Mucosa of descending colon (tissue), 3 donors: ENCODE measurements at regions not wholly inside any gene's neighbourhood (a gene's known extent, or its start where the extent isn't known, plus 50 kb on each side); places are given as distances from the start of the nearest gene placed in this dataset.

Source experiments
- ATAC-seq: fragments of 200-7000 bp; cut with Tn5 transposase; one replicate; pipeline ENCODE4 v1.9.1; 2020; ENCODE audit warnings: mild to moderate bottlenecking, moderate library complexity
- DNase-seq, 3 donors: peaks; one replicate each; pipeline ENCODE4 v3.0.0-alpha.2; 2020
- H3K36me3 ChIP-seq: fragments of 200-600 bp; one replicate; pipeline ENCODE4 v1.8.0; 2021; ENCODE audit warnings: low read depth, mild to moderate bottlenecking
- H3K4me1 ChIP-seq: fragments of 200-600 bp; one replicate; pipeline ENCODE4 v1.8.0; 2021; ENCODE audit warnings: low read depth, mild to moderate bottlenecking
- H3K4me3 ChIP-seq: fragments of 200-600 bp; one replicate; pipeline ENCODE4 v1.8.0; 2021; ENCODE audit warnings: mild to moderate bottlenecking
- H3K9me3 ChIP-seq: fragments of 200-600 bp; one replicate; pipeline ENCODE4 v1.8.0; 2021; ENCODE audit warnings: mild to moderate bottlenecking
- intact Hi-C, 2 donors: fragments of 100-400 bp; cut with DNase I in 1 of 2; cut with micrococcal nuclease in 1 of 2; formaldehyde crosslinking; loops; one replicate each; pipeline versions ENCODE4 v1.11.0 to v1.11.1; 2022; cut with DNase I, micrococcal nuclease
- TF ChIP-seq, protein P1 (sequence below): fragments of 200-600 bp; IDR thresholded peaks from one replicate; pipeline ENCODE4 v1.8.0; 2022; ENCODE audit warnings: antibody characterized with exemption, mild to moderate bottlenecking
- donor health status: DM: no; HTN: no; CAD: no; lungs with moderate emphysema.
- donor health status: DM: no; HTN: no; CAD: no.
- donor health status: DM: no; HTN: yes; CAD: no.

DNA sequence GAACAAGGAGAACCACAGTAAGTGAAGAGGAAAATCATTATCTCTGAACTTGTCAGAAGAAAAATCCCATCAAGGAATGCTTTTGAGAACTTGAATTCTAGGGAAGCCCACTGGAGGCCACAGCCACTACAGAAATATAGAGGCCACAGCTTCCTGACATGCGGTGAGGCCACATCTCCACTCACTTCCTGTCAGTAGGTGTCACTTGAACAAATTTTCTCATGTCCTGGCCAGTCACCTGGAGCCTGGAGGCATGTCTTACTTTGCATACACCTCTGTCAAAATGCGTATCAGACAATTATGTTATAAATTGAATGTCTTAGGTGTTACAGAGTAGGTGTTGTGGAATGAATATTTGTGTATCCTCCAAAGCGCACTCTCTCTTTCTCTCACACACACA lies 370.3 kb downstream of the DAD1 start:
- no peak for ATAC-seq
- no peak for DNase-seq
- Histone ChIP-seq H3K4me3 (no peak overlapping the region), H3K4me1 (no peaks in the 10 kb centered on the region), H3K36me3 (no peaks in the 10 kb centered on the region), H3K9me3 (no peaks in the 10 kb centered on the region)
- intact Hi-C loops: no loop called here
- TF ChIP-seq, protein P1, sequence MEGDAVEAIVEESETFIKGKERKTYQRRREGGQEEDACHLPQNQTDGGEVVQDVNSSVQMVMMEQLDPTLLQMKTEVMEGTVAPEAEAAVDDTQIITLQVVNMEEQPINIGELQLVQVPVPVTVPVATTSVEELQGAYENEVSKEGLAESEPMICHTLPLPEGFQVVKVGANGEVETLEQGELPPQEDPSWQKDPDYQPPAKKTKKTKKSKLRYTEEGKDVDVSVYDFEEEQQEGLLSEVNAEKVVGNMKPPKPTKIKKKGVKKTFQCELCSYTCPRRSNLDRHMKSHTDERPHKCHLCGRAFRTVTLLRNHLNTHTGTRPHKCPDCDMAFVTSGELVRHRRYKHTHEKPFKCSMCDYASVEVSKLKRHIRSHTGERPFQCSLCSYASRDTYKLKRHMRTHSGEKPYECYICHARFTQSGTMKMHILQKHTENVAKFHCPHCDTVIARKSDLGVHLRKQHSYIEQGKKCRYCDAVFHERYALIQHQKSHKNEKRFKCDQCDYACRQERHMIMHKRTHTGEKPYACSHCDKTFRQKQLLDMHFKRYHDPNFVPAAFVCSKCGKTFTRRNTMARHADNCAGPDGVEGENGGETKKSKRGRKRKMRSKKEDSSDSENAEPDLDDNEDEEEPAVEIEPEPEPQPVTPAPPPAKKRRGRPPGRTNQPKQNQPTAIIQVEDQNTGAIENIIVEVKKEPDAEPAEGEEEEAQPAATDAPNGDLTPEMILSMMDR: no peak

DNA sequence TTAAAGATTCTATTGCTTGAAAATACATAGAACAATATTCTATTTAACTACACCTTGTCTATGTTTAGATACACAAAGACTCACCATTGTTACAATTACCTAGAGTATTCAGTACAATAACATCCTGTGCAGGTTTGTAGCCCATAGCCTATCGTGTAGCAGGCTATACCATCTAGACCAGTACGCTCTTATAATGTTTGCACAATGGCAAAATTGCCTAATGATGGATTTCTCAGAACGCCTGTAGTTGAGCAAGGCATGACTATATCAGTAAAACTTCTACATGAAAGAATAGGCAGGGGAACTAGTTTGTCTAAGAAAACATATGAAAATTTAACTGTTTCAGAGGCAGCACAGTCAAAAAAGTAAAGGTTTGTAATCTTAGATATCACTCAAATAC lies 375.9 kb downstream of the DAD1 start:
- intact Hi-C loops: no loop called here
- no peak for DNase-seq
- H3K36me3 ChIP-seq: no peaks in the 10 kb centered on the region
- no peaks in the 10 kb centered on the region for H3K9me3 ChIP-seq
- ATAC-seq: no peak
- H3K4me1 ChIP-seq: no peaks in the 10 kb centered on the region
- TF ChIP-seq, protein P1: no peak
- H3K4me3 ChIP-seq: no peak overlapping the region

DNA sequence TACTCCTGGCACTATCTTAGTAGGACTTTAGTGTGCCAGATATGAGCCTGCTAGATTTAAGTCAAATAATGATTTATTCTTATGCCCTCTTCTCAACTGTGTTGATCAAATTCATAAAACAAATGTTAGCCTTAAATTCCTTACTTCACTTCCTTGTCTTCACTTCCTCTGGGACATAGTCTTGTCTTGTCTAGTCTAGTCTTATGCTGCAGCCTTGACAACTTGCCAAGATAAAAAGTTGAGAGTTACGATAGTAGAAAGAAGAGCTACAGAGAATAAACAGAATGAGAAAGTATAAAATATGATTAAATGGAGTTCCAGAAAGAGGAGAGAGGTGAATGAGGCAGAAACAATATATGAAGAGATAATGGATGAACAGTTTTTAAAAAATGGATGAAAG lies 378.1 kb downstream of the DAD1 start:
- ATAC-seq (no peak), DNase-seq (no peak)
- TF ChIP-seq, protein P1: no peak
- Histone ChIP-seq H3K4me3 (no peak overlapping the region), H3K9me3 (no peaks in the 10 kb centered on the region), H3K36me3 (no peaks in the 10 kb centered on the region), H3K4me1 (no peaks in the 10 kb centered on the region)
- intact Hi-C loops: no loop called here

DNA sequence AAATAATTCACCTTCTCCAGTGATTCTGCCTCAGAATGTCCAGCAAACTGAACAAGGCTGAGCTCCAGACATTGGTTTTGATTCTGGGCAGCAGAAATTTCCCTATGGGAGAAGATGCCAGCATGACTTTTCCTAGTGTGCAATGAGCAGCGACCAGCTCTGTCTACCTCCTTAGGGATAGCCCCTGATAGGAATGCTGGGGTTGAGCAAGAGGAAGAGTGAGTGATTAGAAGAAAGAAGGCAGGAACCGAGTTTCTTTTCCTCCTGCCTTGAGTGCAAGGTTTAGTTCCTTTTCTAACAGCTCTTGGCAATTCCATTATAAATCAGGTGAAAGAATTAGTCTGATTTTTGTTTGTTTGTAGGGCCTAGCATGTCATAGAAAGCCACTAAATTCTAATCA lies 379.0 kb downstream of the DAD1 start:
- TF ChIP-seq, protein P1: no peak

GRCh38 chr14:22203036-22203435 lies 386.0 kb downstream of the DAD1 start:
- TF ChIP-seq, protein P1: no peak
- no peak for DNase-seq
- Histone ChIP-seq H3K4me1 (no peaks in the 10 kb centered on the region), H3K4me3 (no peak overlapping the region), H3K36me3 (no peaks in the 10 kb centered on the region), H3K9me3 (no peaks in the 10 kb centered on the region)
- ATAC-seq: no peak
- intact Hi-C loops: no loop called here

More for the DNA sequence above, 379.0 kb downstream of the DAD1 start:
- DNase-seq (no peak), ATAC-seq (no peak)
- no peak overlapping the region for H3K4me3 ChIP-seq
- H3K4me1 ChIP-seq: no peaks in the 10 kb centered on the region
- intact Hi-C loops: no loop called here
- no peaks in the 10 kb centered on the region for H3K9me3 ChIP-seq
- no peaks in the 10 kb centered on the region for H3K36me3 ChIP-seq

DNA sequence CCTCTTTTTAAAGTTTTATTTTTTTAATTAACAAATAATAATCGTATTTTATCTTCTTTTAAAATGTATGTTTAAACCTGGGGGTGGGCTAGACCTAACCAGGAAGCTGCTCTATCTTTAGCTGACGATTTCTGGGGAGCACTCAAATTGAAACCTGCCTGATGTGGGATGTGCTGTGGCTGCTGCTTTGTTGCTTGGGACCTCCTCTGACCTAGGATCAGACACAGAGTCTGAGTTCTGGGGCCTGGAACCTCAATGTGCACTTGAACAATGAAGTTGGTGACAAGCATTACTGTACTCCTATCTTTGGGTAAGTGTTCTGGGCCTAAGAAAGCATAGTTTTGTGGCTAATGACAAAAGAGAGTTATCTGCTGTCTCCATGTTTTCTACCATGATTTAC lies 386.7 kb downstream of the DAD1 start:
- Histone ChIP-seq H3K9me3 (no peaks in the 10 kb centered on the region), H3K4me3 (no peak overlapping the region), H3K36me3 (no peaks in the 10 kb centered on the region), H3K4me1 (no peaks in the 10 kb centered on the region)
- DNase-seq: no peak
- intact Hi-C loops: no loop called here
- no peak for ATAC-seq
- TF ChIP-seq, protein P1: no peak
